ENCODE measurements at regions not wholly inside any gene's neighbourhood (a gene's known extent, or its start where the extent isn't known, plus 50 kb on each side); places are given as distances from the start of the nearest gene placed in this dataset.

DNA sequence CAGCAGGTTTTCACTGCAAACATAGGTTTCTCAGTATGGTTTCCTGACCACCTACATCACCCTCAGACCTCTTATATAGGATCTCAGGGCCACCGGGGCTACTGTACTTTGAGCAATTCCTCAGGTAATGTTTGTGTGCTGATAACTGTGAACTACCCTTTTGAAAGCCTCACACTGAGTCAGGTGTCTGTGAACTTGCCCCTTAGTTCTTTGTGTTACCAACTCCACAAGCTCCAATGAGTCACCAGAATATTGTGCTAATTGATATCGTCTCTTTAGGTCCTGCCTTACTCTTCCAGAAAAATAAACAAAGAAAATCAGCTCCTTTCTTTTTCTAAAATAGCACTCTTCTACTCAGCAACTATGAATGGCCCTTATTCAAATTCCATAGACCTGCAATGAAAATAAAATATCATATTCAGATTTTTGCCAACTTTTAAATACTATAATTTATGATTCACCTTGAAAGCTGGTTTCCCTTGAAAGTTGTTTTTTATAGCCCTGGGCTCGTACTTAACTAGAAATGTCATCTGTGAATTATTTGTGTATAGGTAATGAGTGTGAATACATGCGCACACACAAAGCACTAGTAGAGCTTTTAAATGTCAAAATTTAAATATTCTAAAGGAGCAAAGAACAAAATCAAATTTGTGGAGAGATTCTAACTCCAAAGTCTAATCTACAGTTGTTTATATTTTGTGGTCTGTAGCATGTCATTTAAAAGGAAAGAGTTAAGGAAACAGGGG is 88.1 kb upstream of the WARS2 start:
- Mint-ChIP-seq H3K4me3 (no peak overlapping the region), H3K27me3 (ENCODE audit: insufficient read depth, low read depth, poor library complexity) (peaks cover 4% of the 10 kb centered on the region), H3K36me3 (ENCODE audit: low read depth) (no peaks in the 10 kb centered on the region), H3K27ac (no peak overlapping the region), H3K9me3 (no peaks in the 10 kb centered on the region), H3K4me1 (peaks cover 14% of the 10 kb centered on the region)
- Histone ChIP-seq H3K27me3 (ENCODE audit: insufficient read depth) (no peaks in the 10 kb centered on the region), H3K4me3 (no peak overlapping the region), H3K27ac (ENCODE audit: low read depth) (no peak overlapping the region), H4K20me1 (replicated peaks; ENCODE audit: insufficient read depth) (no peaks in the 10 kb centered on the region), H3K4me1 (ENCODE audit: insufficient read depth) (peaks cover 7% of the 10 kb centered on the region; the same call in 1 of the 2 replicates), H3K79me2 (replicated peaks; ENCODE audit: insufficient read depth) (no peaks in the 10 kb centered on the region), H3K9me2 (ENCODE audit: insufficient read depth) (no peaks in the 10 kb centered on the region), H2AFZ (no peak overlapping the region), H3F3A (replicated peaks; ENCODE audit: low read depth) (no peaks in the 10 kb centered on the region), H3K4me2 (no peak overlapping the region), H3K36me3 (ENCODE audit: insufficient read depth) (no peaks in the 10 kb centered on the region)
- TF ChIP-seq POLR2AphosphoS5 (IDR thresholded peaks at IDR 0.05; ENCODE audit: low read depth) = no peak
- TF ChIP-seq, protein P1, sequence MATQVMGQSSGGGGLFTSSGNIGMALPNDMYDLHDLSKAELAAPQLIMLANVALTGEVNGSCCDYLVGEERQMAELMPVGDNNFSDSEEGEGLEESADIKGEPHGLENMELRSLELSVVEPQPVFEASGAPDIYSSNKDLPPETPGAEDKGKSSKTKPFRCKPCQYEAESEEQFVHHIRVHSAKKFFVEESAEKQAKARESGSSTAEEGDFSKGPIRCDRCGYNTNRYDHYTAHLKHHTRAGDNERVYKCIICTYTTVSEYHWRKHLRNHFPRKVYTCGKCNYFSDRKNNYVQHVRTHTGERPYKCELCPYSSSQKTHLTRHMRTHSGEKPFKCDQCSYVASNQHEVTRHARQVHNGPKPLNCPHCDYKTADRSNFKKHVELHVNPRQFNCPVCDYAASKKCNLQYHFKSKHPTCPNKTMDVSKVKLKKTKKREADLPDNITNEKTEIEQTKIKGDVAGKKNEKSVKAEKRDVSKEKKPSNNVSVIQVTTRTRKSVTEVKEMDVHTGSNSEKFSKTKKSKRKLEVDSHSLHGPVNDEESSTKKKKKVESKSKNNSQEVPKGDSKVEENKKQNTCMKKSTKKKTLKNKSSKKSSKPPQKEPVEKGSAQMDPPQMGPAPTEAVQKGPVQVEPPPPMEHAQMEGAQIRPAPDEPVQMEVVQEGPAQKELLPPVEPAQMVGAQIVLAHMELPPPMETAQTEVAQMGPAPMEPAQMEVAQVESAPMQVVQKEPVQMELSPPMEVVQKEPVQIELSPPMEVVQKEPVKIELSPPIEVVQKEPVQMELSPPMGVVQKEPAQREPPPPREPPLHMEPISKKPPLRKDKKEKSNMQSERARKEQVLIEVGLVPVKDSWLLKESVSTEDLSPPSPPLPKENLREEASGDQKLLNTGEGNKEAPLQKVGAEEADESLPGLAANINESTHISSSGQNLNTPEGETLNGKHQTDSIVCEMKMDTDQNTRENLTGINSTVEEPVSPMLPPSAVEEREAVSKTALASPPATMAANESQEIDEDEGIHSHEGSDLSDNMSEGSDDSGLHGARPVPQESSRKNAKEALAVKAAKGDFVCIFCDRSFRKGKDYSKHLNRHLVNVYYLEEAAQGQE (IDR thresholded peaks at IDR 0.05; ENCODE audit: unreplicated experiment) = no peak
- TF ChIP-seq ZNF114 (CRISPR knock-in tag; IDR thresholded peaks at IDR 0.05) = no peak
- DNase-seq (ENCODE audit: low spot score) = no peak
- no peak for ATAC-seq

DNA sequence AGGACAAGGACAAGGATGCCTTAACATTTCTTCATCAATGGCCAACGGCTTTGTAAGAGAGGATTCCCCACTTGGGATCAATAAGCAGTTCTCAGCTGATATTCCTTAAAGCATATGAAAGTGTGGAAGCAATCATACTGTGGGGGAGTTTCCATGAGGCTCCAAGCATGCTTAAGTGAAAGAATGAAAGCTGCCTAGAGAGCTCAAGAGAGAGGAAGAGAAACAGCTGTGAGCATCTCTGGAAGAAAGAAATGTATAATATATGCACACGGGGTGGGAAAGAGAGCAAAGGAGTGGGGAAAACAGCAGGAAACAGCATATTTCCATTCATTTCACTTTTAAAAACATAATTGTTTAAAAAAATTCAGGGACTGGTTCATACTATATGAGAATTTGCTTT is 94.7 kb upstream of the WARS2 start:
- no peaks in the 10 kb centered on the region for H3K79me2 ChIP-seq (replicated peaks; ENCODE audit: insufficient read depth)
- TF ChIP-seq, protein P2, sequence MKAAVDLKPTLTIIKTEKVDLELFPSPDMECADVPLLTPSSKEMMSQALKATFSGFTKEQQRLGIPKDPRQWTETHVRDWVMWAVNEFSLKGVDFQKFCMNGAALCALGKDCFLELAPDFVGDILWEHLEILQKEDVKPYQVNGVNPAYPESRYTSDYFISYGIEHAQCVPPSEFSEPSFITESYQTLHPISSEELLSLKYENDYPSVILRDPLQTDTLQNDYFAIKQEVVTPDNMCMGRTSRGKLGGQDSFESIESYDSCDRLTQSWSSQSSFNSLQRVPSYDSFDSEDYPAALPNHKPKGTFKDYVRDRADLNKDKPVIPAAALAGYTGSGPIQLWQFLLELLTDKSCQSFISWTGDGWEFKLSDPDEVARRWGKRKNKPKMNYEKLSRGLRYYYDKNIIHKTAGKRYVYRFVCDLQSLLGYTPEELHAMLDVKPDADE (IDR thresholded peaks at IDR 0.05) = no peak
- TF ChIP-seq POLR2AphosphoS5 (IDR thresholded peaks at IDR 0.05; ENCODE audit: low read depth) (no peak), EZH2phosphoT487 (IDR thresholded peaks at IDR 0.05; ENCODE audit: unreplicated experiment) (no peak)
- TF ChIP-seq, protein P1 (IDR thresholded peaks at IDR 0.05; ENCODE audit: unreplicated experiment) = no peak

More for the DNA sequence above, 94.7 kb upstream of the WARS2 start:
- no peak overlapping the region for H3K27ac Mint-ChIP-seq
- H3K9me2 ChIP-seq (ENCODE audit: insufficient read depth) = no peaks in the 10 kb centered on the region
- no peak overlapping the region for H2AFZ ChIP-seq
- H3K9me3 Mint-ChIP-seq = no peaks in the 10 kb centered on the region
- no peaks in the 10 kb centered on the region for H3K36me3 ChIP-seq (ENCODE audit: insufficient read depth)
- no peaks in the 10 kb centered on the region for H3K4me1 ChIP-seq (ENCODE audit: insufficient read depth)
- no peak overlapping the region for H3K4me3 ChIP-seq
- no peak for DNase-seq (ENCODE audit: low spot score)
- H3K27ac ChIP-seq (ENCODE audit: low read depth) = no peak overlapping the region
- H3F3A ChIP-seq (replicated peaks; ENCODE audit: low read depth) = no peaks in the 10 kb centered on the region
- no peaks in the 10 kb centered on the region for H3K27me3 ChIP-seq (ENCODE audit: insufficient read depth)
- no peaks in the 10 kb centered on the region for H3K36me3 Mint-ChIP-seq (ENCODE audit: low read depth)
- no peaks in the 10 kb centered on the region for H3K27me3 Mint-ChIP-seq (ENCODE audit: insufficient read depth, low read depth, poor library complexity)
- H3K4me3 Mint-ChIP-seq = no peak overlapping the region
- no peak overlapping the region for H3K4me2 ChIP-seq
- peaks cover 5% of the 10 kb centered on the region; the same call in 1 of the 3 replicates for H3K4me1 Mint-ChIP-seq
- ATAC-seq = no peak
- H4K20me1 ChIP-seq (replicated peaks; ENCODE audit: insufficient read depth) = no peaks in the 10 kb centered on the region

Measured in GM23338 (cell line).